ENCODE measurements at regions not wholly inside any gene's neighbourhood (a gene's known extent, or its start where the extent isn't known, plus 50 kb on each side); places are given as distances from the start of the nearest gene placed in this dataset.

- no peak for TF ChIP-seq CTCF (IDR thresholded peaks at IDR 0.05; ENCODE audit: low read length)
- no peak for TF ChIP-seq EZH2 (IDR thresholded peaks at IDR 0.05; ENCODE audit: borderline replicate concordance, low read length)
Measured at GRCh38 chr13:97577026-97577425, 143.1 kb downstream of the RAP2A start.

Measured in OCI-LY1 (cell line).